Fibroblast of skin of back (primary cell): ENCODE measurements at regions not wholly inside any gene's neighbourhood (a gene's known extent, or its start where the extent isn't known, plus 50 kb on each side); places are given as distances from the start of the nearest gene placed in this dataset.
A peak's percentile ranks its signal among the peaks of the same experiment; 100 is the strongest.
"Not testable (repeated sequence)": the region's sequence is repeated elsewhere in the genome, so short reads cannot be mapped to it uniquely, and the experiment has no call there.

Experiments used
- DNase-seq: peaks from one replicate; pipeline ENCODE4 v3.0.0-alpha.2; 2013

GRCh38 chr4:166153548-166153947 is 280.5 kb downstream of the TLL1 start:
- DNase-seq, result peak; percentile 57

GRCh38 chr4:166162327-166162726 is 289.3 kb downstream of the TLL1 start:
- DNase-seq, result no peak

GRCh38 chr4:166165829-166166420 is 292.9 kb downstream of the TLL1 start:
- DNase-seq, result peak; percentile 78

- DNase-seq, result peak; percentile 49
Observed at GRCh38 chr4:166169111-166169510, 296.1 kb downstream of the TLL1 start.

GRCh38 chr4:166172619-166173018 is 299.6 kb downstream of the TLL1 start:
- no peak for DNase-seq

GRCh38 chr4:166174717-166175490 is 301.9 kb downstream of the TLL1 start:
- DNase-seq, result peak; percentile 39

- no peak for DNase-seq
Observed at GRCh38 chr4:166182145-166182544, 309.1 kb downstream of the TLL1 start.

GRCh38 chr4:166195101-166195500 is 322.1 kb downstream of the TLL1 start:
- DNase-seq, result peak; percentile 37

GRCh38 chr4:166197166-166197565 is 324.1 kb downstream of the TLL1 start:
- no peak for DNase-seq

- no peak for DNase-seq
Observed at GRCh38 chr4:166198041-166198440, 325.0 kb downstream of the TLL1 start.

GRCh38 chr4:166198516-166199310 is 325.7 kb downstream of the TLL1 start:
- DNase-seq, result no peak

GRCh38 chr4:166202991-166203390 is 330.0 kb downstream of the TLL1 start:
- DNase-seq, result no peak

GRCh38 chr4:166212326-166212725 is 339.3 kb downstream of the TLL1 start:
- not testable (repeated sequence) for DNase-seq

- no peak for DNase-seq
Observed at GRCh38 chr4:166222271-166222670, 349.2 kb downstream of the TLL1 start.

- no peak for DNase-seq
Observed at GRCh38 chr4:166228112-166228511, 355.1 kb downstream of the TLL1 start.

GRCh38 chr4:166229799-166230198 is 356.8 kb downstream of the TLL1 start:
- no peak for DNase-seq

- peak; percentile 48 for DNase-seq
Observed at GRCh38 chr4:166230841-166231240, 357.8 kb downstream of the TLL1 start.

- DNase-seq, result no peak
Observed at GRCh38 chr4:166239354-166239753, 366.3 kb downstream of the TLL1 start.

- peak; percentile 9 for DNase-seq
Observed at GRCh38 chr4:166252487-166253402, 379.7 kb downstream of the TLL1 start.

- DNase-seq, result no peak
Observed at GRCh38 chr4:166257276-166257675, 384.2 kb downstream of the TLL1 start.

GRCh38 chr4:166257891-166258290 is 384.9 kb downstream of the TLL1 start:
- DNase-seq, result no peak

GRCh38 chr4:166259081-166259480 is 386.0 kb downstream of the TLL1 start:
- DNase-seq, result no peak
